ENCODE measurements at regions not wholly inside any gene's neighbourhood (a gene's known extent, or its start where the extent isn't known, plus 50 kb on each side); places are given as distances from the start of the nearest gene placed in this dataset.

DNA sequence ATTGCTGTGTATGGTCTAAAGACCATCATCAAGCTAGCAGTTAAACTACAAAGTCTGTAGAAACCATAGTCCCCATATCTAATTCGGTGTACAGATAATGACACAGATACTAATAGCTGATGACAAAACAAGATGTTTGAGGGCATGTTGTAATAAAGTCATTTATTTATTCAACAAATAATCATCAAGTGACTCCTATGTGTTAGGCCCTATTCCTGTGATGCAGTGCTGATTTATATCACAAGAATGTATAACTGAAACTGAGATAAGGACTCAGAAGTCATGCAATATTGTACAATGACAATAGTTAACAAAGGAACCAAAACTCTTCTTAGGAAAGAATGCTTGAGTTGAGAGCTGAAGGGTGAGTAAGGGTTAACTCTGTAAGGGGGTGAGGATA lies 315.0 kb upstream of the NR3C2 start:
- DNase-seq (ENCODE audit: low read depth in 3 of 3), result no peak

DNA sequence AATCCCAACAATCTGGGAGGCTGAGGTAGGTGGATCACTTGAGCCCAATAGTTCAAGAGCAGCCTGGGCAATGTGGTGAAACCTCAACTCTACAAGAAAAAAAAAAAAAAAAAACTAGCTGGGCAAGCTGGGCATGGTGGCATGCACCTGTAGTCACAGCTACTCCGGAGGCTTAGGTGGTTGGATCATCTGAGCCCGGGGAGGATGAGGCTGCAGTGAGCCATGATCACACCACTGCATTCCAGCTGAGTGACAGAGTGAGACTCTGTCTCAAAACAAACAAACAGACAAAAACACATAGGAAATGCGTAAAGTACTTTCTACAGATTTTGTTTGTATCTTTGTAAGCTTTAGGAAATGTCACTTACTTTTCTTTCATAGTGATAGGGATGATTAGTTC lies 307.2 kb upstream of the NR3C2 start:
- DNase-seq (ENCODE audit: low read depth in 3 of 3), result no peak

DNA sequence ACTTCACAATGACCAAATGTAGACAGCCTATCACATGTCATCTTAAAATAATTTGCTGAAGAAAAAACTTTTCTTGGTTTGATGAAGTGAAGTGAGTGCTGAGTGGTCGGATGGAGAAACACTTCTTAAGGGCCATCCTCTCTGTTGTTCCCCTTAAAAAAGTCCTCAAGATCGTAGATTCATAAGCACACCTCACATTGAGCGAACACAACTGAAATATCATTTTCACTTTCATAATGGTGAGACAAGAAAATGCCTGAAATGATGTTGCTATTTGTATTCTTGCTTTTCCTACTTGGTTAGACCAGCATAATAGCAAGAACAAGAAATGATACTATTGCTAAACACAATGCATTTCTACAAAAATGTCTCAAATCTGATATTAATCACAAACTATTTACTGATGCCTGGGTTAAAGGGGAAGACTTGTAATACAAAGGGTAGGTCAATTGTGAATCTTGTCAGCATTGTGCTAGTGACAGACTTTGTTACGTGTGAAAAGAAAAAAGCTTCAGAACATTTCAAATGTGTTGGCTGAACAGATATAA lies 305.6 kb upstream of the NR3C2 start:
- no peak for DNase-seq (ENCODE audit: low read depth in 3 of 3)

DNA sequence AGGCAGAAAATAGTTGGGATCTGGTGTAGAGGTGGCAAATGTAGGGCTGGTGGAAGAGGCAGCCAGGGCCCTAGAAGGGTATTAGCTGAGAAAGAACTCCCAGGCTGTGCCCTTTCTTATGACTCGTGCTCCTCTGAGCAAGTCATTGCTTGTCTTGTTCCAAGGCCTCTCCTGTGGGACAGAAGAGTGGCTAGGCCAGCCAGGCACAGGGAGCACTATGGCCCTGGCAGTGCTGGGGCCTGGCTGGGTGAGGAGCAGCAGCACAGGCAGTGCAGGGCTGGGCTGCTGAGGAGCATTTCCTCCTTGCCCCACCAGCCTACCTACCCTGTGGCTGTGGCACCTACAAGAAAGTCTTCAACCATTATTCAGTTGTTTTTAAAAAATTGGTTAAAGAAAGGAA lies 298.5 kb upstream of the NR3C2 start:
- no peak for DNase-seq (ENCODE audit: low read depth in 3 of 3)

DNA sequence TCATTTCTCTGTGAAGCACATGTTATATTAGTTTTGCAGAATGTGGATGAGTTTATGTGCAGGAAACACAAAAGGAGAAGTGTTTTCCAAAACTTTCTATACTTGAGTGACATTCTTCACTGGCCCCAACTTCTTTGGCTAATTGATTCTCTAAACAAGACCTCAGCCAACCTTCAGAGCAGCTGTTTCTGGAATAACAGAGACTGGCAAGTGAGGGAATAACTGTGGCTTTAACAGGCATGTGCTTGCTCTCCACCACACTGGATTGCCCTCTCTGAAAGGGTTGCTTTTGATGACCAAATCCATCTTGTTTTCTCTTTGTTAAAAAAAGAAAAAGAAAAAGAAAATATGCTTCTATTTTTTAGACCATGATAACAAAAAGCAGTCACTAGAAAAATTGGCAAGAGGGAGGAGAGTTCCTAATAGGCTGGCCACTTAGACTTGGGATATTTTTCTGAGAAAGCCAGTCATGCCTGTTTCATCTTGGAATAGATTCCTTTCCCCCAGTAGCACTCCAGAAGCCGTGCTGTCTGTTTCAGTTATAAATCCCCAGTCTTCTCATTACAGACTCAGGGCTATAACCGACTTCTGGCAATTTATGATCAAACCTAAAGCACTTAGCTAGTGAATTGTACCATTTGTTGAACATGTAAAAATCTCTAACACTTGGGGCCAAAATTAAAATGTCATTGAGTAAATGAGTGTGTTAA lies 295.0 kb upstream of the NR3C2 start:
- DNase-seq (ENCODE audit: low read depth in 3 of 3), result no peak

DNA sequence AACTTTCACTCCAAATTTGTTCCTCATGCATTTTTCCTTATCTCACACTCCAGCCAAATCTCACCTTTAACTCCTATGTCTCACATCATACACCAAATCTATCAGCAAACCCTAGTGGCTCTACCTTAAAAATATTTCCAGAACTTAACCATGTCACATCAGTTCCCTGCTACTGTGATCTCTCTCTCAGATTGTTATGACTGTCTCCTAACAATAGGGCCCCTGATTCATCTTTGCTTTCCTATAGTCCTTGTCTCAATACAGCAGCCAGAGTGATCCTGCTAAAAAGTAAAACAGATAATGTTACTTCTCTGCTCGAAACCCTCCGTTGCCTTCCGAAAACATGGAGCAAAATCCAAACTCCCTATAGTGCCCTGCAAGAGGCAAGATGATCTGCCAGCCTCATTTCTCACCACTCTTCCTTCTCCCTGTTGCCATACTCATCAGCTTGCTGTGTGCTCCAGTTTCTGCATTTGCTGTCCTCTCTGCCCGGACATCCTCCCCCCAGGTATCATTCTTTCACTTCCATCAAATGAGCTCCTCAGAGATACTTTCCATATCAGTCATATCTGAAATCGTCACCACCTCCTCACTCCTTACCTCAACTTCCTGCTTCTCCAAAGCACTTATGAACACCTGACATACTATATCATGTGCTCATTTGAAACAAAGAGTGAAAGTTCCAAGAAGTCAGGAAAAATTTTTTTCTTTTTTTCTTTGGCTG lies 293.4 kb upstream of the NR3C2 start:
- DNase-seq (ENCODE audit: low read depth in 3 of 3), result peak in 1 of 3 donors; percentile 7

DNA sequence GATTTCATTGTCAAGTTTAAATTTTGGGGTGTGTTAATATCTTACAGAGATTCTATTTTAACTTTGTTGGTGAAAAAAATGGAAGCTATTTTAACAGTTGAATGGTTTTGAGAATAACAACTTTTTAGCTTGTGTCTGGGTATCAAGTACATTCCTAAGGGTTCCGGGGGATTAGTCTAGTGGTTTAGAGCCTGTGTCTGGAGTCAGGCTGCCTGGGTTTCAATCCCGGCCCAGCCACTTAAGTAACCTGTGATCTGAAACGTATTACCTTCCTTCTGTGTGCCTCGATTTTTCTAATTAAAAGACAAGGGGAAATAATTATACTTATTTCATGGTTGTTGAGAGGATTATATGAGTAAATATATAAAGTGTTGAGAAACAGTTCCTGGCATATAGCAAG lies 288.6 kb upstream of the NR3C2 start:
- DNase-seq (ENCODE audit: low read depth in 3 of 3), result no peak

DNA sequence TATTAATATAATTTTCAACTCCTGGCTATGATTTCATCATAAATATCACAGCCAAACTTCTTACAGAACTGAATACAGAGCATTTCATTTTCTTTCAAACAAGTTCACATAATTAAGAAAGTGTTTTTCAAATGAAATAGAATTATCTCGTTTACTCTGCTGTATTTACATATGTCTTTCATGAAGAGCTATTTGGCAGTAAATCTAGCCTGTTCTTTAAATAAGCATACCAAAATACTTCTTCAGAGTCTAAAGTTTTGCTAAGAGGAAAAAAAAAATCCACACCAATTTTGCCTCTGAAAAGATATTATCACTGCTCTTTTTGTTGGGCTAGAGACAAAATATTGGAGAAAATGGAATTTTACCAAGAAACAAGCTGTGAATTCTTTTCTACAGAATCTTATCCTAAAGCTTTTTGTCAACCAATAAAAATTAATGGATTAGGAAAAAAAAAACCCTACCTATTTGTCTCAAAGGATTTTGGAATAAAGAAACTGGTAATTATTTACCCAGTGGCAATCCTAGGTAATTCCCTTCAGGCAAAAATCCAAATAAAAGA lies 287.9 kb upstream of the NR3C2 start:
- no peak for DNase-seq (ENCODE audit: low read depth in 3 of 3)

DNA sequence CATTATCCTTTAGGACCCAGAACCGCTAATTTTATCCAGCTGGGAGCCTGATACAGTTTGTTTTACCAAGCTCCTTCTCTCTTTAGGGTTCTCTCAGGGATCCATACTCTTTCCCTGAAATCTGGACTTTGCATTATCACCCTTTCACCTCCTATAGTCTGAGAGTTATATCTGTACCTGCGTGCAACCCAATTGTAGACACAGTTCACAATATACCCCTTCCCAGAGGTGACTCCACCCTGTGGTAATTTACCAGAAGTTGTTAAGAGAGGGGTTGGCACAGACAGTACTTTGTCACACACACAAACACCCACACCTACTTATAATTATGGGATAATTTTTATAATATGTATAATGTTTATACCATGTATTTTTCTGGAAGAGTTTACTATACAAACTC lies 275.8 kb upstream of the NR3C2 start:
- DNase-seq (ENCODE audit: low read depth in 3 of 3), result no peak

DNA sequence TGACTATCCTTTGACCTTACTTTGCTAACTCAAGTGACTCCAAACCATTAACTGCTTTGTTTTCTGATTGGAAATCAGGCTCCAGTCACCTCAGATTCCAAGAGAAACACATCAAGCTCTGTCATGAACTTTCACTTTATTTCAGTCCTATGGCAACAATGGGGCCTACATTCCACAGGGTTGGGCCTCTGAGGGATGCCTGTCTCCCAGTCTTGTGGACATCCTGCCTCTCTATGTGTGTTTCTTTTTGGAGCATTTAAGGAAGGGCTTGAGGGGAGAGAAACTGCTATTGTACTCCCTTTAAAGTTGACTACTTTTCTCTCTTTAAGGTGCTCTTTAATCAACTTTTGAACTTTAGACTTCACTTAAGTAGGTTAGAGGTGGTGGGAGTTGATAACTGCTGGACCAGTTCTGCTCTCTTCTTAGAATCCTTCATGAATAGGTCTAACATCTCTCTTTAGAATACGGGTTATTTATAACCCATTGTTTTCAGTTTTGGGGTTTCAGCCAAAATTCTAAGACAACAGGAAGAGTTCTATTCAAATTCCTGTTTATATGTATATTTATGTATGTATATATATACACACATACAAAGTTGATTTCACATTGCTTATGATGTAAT lies 274.3 kb upstream of the NR3C2 start:
- DNase-seq (ENCODE audit: low read depth in 3 of 3), result no peak

DNA sequence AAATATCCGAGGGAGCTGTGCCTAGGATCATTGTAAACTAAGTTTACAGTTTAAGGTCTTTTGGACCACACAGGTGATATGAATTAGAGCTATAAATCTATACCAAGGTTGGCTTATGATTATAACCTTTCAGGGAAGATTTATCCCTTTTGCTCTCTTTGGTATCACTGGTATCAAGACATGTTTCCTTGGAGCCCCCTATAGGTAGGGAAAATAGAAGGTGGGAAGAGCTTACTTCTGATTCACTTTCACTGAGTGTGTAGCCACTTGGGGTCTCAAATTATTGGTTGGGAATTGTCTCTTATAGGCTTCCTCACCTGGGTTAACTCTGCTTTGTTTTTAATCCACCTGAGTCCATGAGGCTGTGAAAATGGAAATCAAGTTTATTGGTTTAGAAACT lies 262.1 kb upstream of the NR3C2 start:
- DNase-seq (ENCODE audit: low read depth in 3 of 3), result no peak

DNA sequence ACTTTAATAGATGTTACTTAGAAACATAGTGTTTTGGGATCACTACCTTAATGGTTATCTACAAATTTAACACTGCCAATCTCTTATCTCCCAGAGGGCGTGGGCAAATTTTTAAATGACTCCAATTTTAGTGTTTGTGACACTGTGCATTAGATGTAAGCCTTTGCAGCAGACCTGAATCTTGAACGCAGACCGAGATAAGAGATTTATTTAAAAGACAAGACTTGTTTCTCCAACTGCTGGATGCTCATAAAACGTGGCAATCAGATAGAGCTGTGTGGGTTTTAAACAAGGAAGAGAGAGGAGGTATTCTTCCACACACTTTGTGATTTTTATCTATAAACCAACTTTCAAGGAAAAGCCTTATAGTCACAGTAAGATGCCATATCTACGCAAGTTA lies 252.5 kb upstream of the NR3C2 start:
- DNase-seq (ENCODE audit: low read depth in 3 of 3), result no peak

DNA sequence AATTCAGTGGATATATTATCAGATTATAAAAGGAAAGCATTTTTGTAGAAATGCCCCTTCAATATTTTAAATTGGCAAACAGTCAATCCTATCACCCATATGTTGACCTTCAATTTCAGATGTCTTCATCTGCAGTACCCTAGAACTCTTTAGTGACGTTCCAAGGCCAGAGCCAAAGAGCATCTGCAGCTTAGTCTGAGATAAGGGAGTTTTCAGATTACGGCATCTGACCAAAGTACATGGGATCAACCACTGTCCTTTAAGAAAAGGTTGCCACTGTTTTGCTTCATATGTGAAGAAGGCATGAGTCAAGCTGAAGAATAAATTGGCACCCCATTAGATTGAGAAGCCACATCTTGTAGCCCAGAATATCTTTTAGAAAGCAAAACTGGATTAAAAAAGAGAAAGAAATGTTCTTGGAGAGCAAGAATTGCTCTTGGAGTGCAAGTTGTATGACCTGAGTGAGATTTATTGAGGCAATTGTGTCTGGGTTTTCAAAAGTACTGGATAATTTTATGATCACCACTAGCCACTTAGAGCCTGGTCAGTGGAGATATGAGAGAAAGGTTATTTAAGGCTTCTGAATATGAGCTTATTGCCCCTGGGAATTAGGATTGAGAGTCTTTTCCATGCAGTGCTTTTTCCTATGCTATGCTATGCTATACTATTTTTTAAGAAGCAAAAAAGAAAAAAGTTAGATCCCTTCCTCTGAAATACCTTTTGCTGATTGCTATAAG lies 251.9 kb upstream of the NR3C2 start:
- DNase-seq (ENCODE audit: low read depth in 3 of 3), result no peak

DNA sequence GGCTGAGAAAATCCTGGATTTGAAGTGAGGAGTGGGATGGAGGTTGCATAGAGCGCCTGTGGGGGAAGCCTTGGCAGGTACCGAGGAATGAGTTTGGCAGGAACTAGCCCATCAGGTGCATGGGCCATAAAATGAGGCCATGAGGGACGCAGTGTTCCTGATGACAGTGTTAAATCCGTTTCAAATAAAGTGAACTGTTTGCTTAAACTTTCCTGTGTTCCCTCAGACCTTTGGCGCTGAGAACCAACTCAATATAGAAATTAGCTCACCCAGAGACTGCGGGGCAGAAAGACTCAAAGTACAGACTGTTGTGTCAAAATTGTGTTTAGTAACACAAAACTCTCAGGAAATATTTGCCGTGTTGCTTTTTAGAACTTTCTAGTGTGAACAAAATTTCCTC lies 250.0 kb upstream of the NR3C2 start:
- no peak for DNase-seq (ENCODE audit: low read depth in 3 of 3)

DNA sequence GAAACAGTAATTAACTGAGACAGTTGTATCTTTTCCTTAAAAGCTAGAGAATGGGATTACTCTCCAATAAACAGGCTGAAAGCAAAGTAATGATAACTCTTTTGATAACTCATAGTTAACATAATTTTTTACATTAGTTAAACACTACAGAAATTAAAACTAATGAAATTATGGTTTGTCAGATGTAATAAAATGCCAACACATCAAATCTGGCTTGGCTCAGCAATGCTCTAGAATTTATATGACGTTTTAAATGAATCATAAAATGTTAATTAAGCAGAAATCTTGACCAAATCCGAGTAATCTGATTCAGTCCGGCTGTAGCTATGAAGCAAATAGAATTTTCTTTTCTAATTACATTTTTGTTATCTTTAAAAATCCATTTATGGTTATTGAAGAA lies 244.2 kb upstream of the NR3C2 start:
- no peak for DNase-seq (ENCODE audit: low read depth in 3 of 3)

DNA sequence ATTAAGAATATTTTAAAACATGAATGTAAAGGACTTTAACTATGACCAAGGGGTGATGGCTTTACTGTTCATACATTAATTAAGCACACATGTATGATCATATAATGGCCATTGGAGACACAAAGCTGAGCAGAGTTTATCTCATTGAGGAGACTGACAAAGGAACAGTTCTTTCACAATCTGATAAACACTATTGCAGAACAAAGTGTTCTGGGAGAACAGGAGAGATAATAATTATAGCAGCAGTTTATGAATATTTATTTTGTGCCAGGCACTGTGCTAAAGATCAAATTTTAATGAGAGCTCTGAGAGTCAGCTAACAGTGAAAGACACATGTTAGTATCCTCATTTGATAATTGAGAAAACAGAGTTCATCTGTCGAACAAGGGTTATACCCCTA lies 242.4 kb upstream of the NR3C2 start:
- no peak for DNase-seq (ENCODE audit: low read depth in 3 of 3)

DNA sequence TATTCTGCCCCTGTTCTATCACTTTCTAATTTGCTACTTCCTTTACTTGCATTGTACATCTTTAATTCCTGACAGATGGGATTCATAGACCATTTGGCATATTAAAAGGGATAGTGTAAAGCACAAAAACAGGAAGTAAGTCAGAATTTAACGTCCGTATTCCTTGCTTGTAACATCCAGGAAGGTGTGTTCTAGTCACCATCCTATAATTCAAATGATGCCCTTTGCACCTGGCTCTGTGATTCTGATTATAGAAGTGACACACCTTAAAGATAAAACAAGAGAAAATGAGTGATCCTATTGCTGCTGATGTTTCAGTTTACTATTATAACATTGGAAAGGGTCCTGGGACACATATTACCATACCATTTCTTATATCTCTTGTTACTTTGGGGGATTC lies 238.7 kb upstream of the NR3C2 start:
- DNase-seq (ENCODE audit: low read depth in 3 of 3), result no peak

DNA sequence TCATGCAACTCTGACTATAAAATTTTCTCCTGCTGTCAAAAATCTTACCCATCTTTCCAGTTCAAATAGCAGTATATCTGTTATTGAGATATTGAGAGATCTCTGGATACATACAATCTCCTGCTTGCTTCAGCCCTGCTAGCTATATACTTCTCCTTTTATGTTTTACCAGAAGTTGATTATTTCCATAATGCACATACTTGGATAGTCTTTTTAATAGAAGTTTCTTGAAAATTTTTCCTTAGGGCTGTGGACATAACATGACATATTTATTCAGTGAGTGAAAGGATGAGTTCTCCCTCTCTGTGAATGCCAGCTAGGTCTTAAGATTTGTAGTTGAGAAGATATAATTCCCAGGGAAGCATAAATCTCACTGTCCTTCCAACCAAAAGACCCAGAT lies 234.1 kb upstream of the NR3C2 start:
- DNase-seq (ENCODE audit: low read depth in 3 of 3), result no peak

DNA sequence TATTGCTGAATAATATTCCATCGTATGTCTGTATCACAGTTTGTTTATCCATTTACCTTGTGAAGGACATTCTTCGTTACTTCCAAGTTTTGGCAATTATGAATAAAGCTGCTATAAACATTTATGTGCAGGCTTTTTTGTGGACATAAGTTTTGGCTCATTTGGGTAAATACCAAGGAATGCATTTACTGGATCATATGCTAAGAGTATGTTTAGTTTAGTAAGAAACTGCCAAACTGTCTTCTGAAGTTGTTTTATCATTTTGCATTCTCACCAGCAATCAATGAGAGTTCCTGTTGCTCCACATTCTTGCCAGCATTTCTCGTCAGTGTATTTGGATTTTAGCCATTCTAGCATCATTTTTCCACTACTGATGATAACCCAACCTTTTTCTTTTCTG lies 232.7 kb upstream of the NR3C2 start:
- DNase-seq (ENCODE audit: low read depth in 3 of 3), result no peak

DNA sequence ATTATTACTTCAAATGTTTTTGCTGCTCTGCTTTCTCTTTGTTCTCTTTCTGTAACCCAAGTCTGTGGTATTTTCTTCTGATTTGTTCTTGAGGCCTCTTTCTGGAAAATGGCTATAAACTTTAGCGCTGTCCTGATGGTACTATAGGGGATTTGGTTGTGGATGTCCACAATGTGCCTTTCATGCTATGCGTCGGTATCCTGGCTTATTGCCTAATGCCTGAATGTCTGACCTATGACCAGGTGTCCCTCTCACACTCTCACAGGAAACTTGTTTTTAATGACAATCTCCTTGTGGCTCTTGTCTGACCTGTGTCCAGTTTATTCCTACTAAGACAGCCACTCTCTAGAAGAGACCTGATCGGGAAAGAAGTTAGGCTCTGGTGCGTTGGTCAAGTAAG lies 222.4 kb upstream of the NR3C2 start:
- DNase-seq (ENCODE audit: low read depth in 3 of 3), result no peak

DNA sequence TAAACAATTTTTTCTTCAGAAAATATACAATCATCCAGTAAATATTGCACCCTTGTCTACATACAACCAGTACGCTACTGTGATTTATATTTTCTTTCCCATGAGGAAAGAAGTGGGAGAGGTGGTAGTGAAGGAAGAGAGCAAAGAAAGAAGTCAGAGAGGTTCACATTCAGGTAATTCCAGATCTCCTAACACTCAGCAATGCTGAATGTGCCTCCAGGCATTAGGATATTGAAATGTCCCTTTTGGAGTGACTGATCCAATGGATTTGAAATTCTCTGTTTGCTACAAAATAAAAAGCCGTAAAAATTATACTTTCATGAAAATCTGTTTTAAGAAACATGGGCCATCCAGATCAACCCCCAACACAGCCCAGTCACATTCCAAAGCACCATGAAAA lies 211.9 kb upstream of the NR3C2 start:
- no peak for DNase-seq (ENCODE audit: low read depth in 3 of 3)

DNA sequence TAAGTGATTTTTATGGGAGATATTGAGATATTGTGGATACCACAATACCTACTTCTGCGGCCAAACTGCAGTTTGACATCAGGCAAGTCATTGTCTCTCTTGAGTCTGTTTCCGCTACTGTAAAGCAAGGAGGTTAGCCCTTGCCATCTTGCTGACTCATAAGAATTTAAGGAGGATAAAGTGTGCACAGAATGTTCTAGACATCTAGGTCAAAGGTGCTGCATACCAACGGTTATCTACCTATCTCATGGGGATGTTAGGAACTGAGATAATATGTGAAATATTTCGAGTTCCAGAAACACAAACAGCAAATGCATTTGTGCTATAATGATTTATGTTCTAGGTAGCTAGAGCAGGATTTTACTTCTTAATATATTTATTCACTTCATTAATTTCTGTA lies 211.5 kb upstream of the NR3C2 start:
- no peak for DNase-seq (ENCODE audit: low read depth in 3 of 3)
